SKM-1 (cell line): ENCODE measurements at regions not wholly inside any gene's neighbourhood (a gene's known extent, or its start where the extent isn't known, plus 50 kb on each side); places are given as distances from the start of the nearest gene placed in this dataset.
"Not testable (repeated sequence)": the region's sequence is repeated elsewhere in the genome, so short reads cannot be mapped to it uniquely, and the experiment has no call there.

Source experiments
- DNase-seq: peaks from one replicate; lab custom pipeline; 2025; ENCODE audit not compliant: unreplicated experiment; lab: John Stamatoyannopoulos, UW

DNA sequence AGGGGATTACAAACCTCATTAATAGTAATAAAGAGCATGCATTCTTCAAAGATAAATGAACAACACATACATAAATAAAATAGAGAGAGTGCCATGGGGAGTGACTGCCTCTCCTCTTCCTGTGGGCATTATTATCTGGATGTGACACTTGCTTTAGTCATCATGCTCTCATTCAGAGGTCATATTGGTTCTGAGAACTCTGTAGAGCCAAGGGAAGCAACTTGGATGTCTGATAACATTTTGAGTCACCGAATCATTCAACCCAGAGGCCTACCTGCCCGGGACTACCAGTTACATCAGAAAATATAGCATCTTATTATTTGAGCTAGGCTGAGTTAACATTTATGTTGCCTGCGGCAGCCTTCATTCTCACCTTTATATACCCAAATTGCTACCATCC is 489.5 kb downstream of the STIM2 start:
- DNase-seq = no peak

- no peak for DNase-seq
Measured at GRCh38 chr4:27357283-27357682, 496.6 kb downstream of the STIM2 start.

- DNase-seq = no peak
Measured at GRCh38 chr4:27358269-27358668, 497.6 kb downstream of the STIM2 start.

DNA sequence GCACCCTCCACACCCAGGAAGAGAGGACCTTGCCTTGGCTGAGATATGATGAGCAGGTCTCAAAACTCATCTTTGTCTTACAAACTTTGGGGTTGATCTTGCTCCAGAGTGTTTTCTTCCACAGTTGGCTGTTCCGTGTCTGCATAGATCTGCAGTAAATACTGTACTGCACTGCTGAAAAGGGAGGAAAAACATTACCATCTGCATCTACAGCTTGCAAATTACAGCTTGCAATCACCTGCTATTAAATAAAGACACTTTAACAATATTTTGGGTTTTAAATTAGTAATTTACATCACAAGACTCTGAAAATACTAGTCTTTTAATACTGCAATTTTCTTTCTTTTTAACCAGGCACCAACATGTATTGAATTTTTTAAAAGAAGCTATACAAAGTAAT is 499.5 kb downstream of the STIM2 start:
- DNase-seq = no peak

DNA sequence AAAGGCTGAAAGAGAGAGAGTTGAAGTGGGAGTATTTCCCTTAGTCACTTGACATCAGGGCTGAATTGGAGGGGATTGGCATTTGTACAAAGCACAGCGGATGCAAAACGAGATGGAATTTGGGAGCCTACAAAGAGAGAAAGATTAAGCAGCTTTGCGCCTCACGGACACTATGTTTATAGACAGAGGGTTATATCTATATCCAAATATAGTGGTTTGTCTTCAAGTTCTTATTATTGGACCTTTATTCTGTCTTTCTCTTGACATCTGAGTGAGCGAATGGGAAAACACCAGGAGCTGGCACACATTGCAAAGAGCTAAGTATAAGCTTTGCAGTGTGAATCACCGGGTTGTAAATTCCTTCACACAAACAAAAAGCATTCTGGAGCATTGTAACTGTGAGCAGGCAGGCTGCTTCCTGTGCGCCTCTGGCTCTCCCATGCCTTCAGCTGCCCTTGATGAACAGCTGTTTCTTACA is 500.2 kb downstream of the STIM2 start:
- DNase-seq = no peak

GRCh38 chr4:27364509-27364908 is 503.9 kb downstream of the STIM2 start:
- no peak for DNase-seq

DNA sequence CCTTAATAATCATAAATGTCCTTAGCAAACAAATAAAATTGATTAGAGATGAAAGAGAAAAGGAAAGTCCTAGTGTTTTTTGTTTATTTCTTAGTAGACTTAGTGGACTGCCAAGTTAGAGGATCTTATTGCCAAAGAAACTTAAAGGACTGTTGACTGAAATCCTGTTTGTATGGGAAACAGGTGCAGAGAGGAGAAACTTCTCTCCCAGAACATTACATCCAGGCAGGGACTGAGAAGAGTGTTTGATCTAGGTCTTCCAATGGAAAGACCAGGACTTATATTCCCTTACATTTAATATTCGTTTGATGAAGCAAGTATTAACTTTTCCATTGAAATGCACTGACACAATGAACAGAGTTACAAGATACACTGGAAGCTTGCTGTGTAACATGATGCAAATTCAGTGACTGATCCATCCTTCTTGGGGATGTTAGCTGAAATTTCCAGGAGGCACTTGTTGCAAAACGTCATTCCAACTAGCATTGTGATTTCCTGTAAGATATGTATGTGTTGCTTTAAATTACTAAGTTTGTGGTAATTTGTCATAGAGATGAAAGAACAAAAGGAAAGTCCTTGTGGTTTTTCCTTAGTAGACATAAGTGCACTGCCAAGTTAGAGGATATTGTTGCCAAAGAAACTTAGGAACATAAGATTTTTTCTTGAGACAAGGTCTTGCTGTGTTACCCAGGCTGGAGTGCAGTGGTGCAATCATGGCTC is 505.6 kb downstream of the STIM2 start:
- DNase-seq = no peak

- DNase-seq = no peak
Measured at GRCh38 chr4:27368781-27369180, 508.1 kb downstream of the STIM2 start.

GRCh38 chr4:27381815-27382214 is 521.2 kb downstream of the STIM2 start:
- no peak for DNase-seq

GRCh38 chr4:27387711-27388110 is 527.1 kb downstream of the STIM2 start:
- no peak for DNase-seq

DNA sequence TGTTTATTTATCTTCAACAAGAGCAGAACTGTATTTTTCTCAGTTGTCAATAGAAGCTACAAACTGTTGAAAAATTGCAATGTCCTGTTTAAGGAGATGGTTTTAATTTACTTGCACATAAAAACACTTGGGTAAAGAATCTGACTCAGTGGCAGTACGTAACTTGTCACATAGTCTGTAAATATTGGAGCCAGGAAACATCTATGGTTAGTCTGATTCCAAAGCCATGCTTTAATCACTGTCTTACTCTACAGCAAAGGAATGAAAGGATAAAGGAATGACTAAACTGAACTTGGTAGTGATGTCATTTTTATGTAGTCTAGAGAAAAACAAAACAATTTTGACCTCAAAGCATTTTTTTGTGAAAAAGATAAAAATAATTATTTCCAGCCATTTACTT is 537.2 kb downstream of the STIM2 start:
- no peak for DNase-seq

DNA sequence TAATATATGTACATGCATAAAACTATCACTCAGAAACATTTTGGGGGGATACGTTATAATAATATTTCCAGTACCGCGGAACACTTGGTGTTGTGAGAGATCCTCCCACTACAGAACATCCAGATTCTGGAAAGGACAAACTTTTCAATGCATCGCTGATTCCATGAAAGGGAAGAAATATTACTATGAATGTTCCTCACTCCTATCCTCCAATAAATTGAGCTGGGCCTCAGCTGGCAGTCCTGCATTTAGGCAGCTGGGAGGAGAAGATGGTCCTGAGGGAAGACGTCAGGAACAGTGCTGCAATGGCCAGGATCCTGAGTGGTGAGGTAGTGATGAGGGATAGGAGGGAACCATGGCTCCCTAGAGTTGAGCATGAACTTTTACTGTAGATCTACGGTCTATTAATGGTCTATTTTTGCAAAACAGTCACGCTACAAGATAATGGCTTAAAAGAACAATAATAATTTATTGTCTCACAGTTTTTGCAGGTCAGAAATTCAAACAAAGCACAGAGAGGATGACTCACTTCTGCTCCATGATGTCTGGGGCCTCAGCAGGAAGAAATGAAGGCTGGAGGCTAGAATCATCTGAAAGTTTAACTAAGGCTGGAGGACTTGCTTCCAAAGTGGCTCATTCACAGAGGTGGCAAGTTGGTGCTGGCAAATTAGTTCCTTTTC is 538.1 kb downstream of the STIM2 start:
- no peak for DNase-seq

DNA sequence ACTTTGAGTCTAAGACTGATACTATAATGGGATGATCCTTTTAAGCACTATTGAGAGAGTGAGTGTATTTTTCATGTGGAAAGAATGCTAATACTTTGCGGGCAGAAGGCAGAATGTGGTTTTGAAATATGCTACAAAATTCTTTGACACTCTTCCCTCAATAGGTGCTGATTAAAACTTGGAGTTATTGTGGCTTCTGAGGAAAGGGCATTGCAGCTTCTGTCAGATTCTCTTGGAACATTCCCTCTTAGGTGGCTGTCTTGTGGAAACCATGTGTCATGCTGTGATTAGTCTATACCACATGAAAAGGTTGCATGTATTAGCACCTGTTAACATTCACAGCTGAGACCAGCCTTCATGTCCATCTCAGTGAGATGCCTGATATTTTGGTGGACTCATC is 547.0 kb downstream of the STIM2 start:
- DNase-seq = no peak

GRCh38 chr4:27412613-27413012 is 552.0 kb downstream of the STIM2 start:
- no peak for DNase-seq

GRCh38 chr4:27414887-27415731 is 554.5 kb downstream of the STIM2 start:
- DNase-seq = no peak

- no peak for DNase-seq
Measured at GRCh38 chr4:27428661-27429060, 568.0 kb downstream of the STIM2 start.

DNA sequence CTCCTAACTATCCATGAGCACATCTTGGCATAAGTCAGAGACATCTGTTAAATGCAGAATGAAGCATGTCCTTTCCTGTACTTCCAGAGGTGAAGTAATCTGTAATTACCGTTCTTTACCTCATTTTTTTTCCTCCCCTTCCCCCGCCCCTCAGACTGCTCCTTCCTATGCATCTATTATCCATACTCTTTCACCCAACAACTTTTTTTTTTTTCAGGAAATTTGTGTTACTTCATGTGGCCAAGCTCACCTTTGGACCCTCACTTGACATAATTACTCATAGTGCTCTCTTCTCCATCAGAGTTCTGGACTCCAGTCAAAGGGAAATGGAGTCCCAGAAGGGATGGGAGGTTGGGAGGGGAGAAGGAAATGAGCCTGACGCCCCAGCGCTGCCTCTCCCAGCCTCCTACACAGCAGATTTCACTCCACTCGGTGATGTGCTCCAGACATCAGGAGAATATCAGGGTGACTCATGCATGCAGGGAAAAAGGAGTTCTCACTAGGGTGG is 568.8 kb downstream of the STIM2 start:
- no peak for DNase-seq

DNA sequence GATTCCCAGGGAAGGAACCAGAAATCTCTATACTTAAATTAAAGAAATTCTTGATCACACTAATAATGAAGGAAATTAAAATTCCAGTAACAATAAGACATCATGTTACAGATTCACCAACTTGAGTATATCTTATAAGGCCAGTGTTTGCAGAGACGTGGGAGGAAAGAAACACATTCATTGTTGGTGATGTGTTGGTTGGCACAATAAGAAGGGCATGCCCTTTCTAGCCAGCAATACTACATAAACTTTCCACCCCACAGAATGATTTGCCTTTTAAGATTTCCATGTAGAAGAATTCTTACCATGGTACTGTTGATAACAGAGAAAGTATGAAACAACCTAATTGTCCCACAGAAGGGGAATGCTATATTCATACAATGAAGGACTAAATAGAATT is 581.5 kb downstream of the STIM2 start:
- DNase-seq = no peak

DNA sequence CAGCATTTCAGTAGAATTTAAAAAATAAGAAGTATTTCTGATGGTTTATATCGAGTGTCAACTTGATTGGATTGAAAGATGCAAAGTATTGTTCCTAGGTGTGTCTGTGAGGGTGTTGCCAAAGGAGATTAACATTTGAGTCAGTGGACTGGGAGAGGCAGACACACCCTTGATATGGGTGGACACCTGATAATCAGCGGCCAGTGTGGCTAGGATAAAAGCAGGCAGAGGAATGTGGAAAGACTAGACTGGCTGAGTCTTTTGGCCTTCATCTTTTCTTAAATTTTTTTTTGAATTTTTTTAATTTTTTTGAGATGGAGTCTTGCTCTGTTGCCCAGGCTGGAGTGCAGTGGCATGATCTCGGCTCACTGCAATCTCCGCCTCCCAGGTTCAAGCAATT is 582.0 kb downstream of the STIM2 start:
- not testable (repeated sequence) for DNase-seq

DNA sequence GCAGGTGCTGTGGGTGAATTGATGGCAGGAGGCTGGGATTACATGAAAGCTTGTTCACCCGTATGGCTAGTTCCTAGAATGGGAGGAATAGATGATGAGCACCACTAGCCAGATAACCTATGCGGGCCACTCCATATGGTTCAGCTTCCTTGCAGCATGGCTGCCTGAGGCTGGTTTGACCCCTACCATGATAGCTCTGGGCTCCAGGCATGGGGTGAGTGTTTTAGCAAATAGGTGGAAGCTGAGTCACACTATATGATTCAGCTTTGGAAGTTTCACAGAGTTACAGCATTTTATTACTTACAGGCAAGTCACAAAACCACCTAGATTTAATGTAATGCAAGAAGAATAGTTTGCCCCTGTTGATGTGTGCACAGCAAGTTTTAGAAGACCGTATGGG is 603.2 kb downstream of the STIM2 start:
- DNase-seq = no peak

DNA sequence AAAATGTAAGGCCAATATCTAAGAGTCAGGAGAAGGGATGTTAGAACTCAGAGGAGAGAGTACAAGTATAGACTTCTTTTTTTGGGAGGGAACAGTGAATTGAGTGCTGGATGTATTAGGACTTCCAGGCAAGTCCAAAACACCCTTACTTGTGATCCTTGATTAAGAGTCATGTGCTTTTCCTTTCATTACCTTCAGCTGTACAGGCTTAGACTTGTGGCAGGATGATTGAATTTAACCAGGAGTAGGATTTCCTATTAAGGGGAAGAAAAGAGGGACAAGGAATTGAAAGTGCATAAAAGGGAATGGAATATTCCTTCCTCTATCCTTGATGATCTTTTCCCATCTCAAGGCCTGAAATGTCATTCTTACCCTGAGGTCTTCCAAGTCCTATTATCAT is 606.7 kb downstream of the STIM2 start:
- DNase-seq = no peak

DNA sequence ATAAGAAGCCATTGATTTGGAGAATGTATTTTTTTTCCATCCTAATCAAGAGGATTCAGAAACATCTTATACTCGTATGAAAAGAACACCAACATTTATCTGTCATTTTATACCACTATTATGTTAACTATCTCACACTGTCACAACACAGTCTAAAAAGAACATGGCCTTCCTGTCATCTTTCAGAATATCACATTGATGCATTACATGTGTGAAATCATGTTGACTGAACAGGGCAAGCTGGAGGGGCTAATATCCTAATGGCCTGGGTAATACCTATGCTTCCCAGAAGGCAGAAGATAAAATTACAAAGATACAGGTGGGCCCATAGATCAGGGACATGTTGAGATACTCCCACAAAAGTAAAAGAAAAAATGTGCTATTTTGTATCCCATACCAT is 611.7 kb downstream of the STIM2 start:
- DNase-seq = no peak
